ENCODE measurements at regions not wholly inside any gene's neighbourhood (a gene's known extent, or its start where the extent isn't known, plus 50 kb on each side); places are given as distances from the start of the nearest gene placed in this dataset.

GRCh38 chr7:142595816-142596516 is 153.3 kb upstream of the PRSS1 start:
- no peaks in the 10 kb centered on the region for H3K9me3 ChIP-seq
- H3K4me1 ChIP-seq, result no peaks in the 10 kb centered on the region
- H3K4me3 ChIP-seq, result no peak overlapping the region
- TF ChIP-seq CTCF (IDR thresholded peaks at IDR 0.05), result no peak
- TF ChIP-seq POLR2A (IDR thresholded peaks at IDR 0.05), result no peak
- TF ChIP-seq EP300 (IDR thresholded peaks at IDR 0.05), result no peak
- no peak for DNase-seq (ENCODE audit: low spot score in 2 of 2)
- WGBS, 2 donors, result 78% methylated on average over 4 of the region's 4 CpGs
- no peak overlapping the region for H3K27ac ChIP-seq
- peaks cover 0 to 11% of the 10 kb centered on the region in 2 donors for H3K27me3 ChIP-seq
- H3K36me3 ChIP-seq, result no peaks in the 10 kb centered on the region

- no peak for DNase-seq (ENCODE audit: low spot score in 2 of 2)
- Histone ChIP-seq H3K9me3 (no peaks in the 10 kb centered on the region), H3K27ac (no peak overlapping the region), H3K27me3 (peaks cover 0 to 11% of the 10 kb centered on the region in 2 donors), H3K4me1 (no peaks in the 10 kb centered on the region), H3K36me3 (no peaks in the 10 kb centered on the region), H3K4me3 (no peak overlapping the region)
- no peak for TF ChIP-seq EP300 (IDR thresholded peaks at IDR 0.05)
- no peak for TF ChIP-seq CTCF (IDR thresholded peaks at IDR 0.05)
- TF ChIP-seq POLR2A (IDR thresholded peaks at IDR 0.05), result no peak
- WGBS, 2 donors, result 75 to 80% methylated on average over 1 of the region's 1 CpG
These were observed 155.2 kb upstream of the PRSS1 start for GRCh38 chr7:142594078-142594477.

- WGBS, 2 donors, result 89 to 92% methylated on average over 4 of the region's 4 CpGs
These were observed 156.2 kb upstream of the PRSS1 start for GRCh38 chr7:142593106-142593505.

GRCh38 chr7:142592664-142593063 is 156.6 kb upstream of the PRSS1 start:
- 71 to 73% methylated on average over 3 of the region's 3 CpGs for WGBS, 2 donors
- Histone ChIP-seq H3K4me3 (no peak overlapping the region), H3K27ac (no peak overlapping the region), H3K9me3 (no peaks in the 10 kb centered on the region), H3K4me1 (no peaks in the 10 kb centered on the region), H3K27me3 (peaks cover 0 to 8% of the 10 kb centered on the region in 2 donors), H3K36me3 (no peaks in the 10 kb centered on the region)
- no peak for DNase-seq (ENCODE audit: low spot score in 2 of 2)
- TF ChIP-seq EP300 (IDR thresholded peaks at IDR 0.05) (no peak), POLR2A (IDR thresholded peaks at IDR 0.05) (no peak), CTCF (IDR thresholded peaks at IDR 0.05) (no peak)

More at GRCh38 chr7:142593106-142593505, 156.2 kb upstream of the PRSS1 start:
- H3K27me3 ChIP-seq, result peaks cover 0 to 11% of the 10 kb centered on the region in 2 donors
- no peak for TF ChIP-seq CTCF (IDR thresholded peaks at IDR 0.05)
- TF ChIP-seq EP300 (IDR thresholded peaks at IDR 0.05), result no peak
- no peak for TF ChIP-seq POLR2A (IDR thresholded peaks at IDR 0.05)
- no peak overlapping the region for H3K4me3 ChIP-seq
- no peaks in the 10 kb centered on the region for H3K9me3 ChIP-seq
- no peak for DNase-seq (ENCODE audit: low spot score in 2 of 2)
- H3K27ac ChIP-seq, result no peak overlapping the region
- H3K4me1 ChIP-seq, result no peaks in the 10 kb centered on the region
- H3K36me3 ChIP-seq, result no peaks in the 10 kb centered on the region

- Histone ChIP-seq H3K9me3 (no peaks in the 10 kb centered on the region), H3K4me1 (no peaks in the 10 kb centered on the region), H3K27me3 (peaks cover 0 to 3% of the 10 kb centered on the region in 2 donors), H3K27ac (no peak overlapping the region), H3K36me3 (no peaks in the 10 kb centered on the region), H3K4me3 (no peak overlapping the region)
- no peak for DNase-seq (ENCODE audit: low spot score in 2 of 2)
- TF ChIP-seq EP300 (IDR thresholded peaks at IDR 0.05), result no peak
- TF ChIP-seq CTCF (IDR thresholded peaks at IDR 0.05), result no peak
- TF ChIP-seq POLR2A (IDR thresholded peaks at IDR 0.05), result no peak
- WGBS, 2 donors, result 85 to 93% methylated on average over 2 of the region's 2 CpGs
These were observed 157.0 kb upstream of the PRSS1 start for GRCh38 chr7:142592231-142592630.

All from tibial nerve (tissue), 4 donors.